ENCODE measurements at regions not wholly inside any gene's neighbourhood (a gene's known extent, or its start where the extent isn't known, plus 50 kb on each side); places are given as distances from the start of the nearest gene placed in this dataset.

- ATAC-seq (no peak), FAIRE-seq (no peak), DNase-seq (ENCODE audit: low read depth, low spot score) (no peak)
- H3K4me2 ChIP-seq (ENCODE audit: control insufficient read depth, insufficient read depth), result no peak overlapping the region
- no peak overlapping the region for H3K9ac ChIP-seq (ENCODE audit: control insufficient read depth, insufficient read depth, low read length)
- CTCF ChIA-PET, result no interaction called here
- POLR2A ChIA-PET, result no interaction called here
- BruUV-seq (replicated peaks), result no TSS peak
- 0% methylated on average over 4 of the region's 4 CpGs for WGBS (ENCODE audit: insufficient coverage, insufficient replicate concordance, low lambda C conversion rate, missing lambda C conversion rate)
- H3K79me2 ChIP-seq (ENCODE audit: control insufficient read depth, insufficient read depth, low read length), result no peaks in the 10 kb centered on the region
- H3K4me3 ChIP-seq, result no peak overlapping the region
- no peak overlapping the region for H3K27ac ChIP-seq (ENCODE audit: control insufficient read depth, insufficient read depth)
- H3K9me3 ChIP-seq (replicated peaks; ENCODE audit: control insufficient read depth, insufficient read depth, low read length), result no peaks in the 10 kb centered on the region
- TF ChIP-seq ZBTB40 (IDR thresholded peaks at IDR 0.05; ENCODE audit: borderline replicate concordance), result no peak
- no peaks in the 10 kb centered on the region for H4K20me1 ChIP-seq (ENCODE audit: control insufficient read depth, insufficient read depth)
- RAD21 ChIA-PET (ENCODE audit: unreplicated experiment), result no interaction called here
- no peaks in the 10 kb centered on the region for H3K27me3 ChIP-seq (replicated peaks in 1 of 2; ENCODE audit: control insufficient read depth in 2 of 2, insufficient read depth in 2 of 2, low read length in 1 of 2)
- in situ Hi-C loops (cut with MboI) (no loop called here), intact Hi-C loops (cut with micrococcal nuclease; ENCODE audit: unreplicated experiment) (no loop called here)
- no peak overlapping the region for H2AFZ ChIP-seq (ENCODE audit: control insufficient read depth, low read depth, low read length)
- no peaks in the 10 kb centered on the region for H3K4me1 ChIP-seq (ENCODE audit: control insufficient read depth, insufficient read depth, low read length)
- no peaks in the 10 kb centered on the region for H3K36me3 ChIP-seq (ENCODE audit: control insufficient read depth in 2 of 2, insufficient read depth in 2 of 2, low read length in 1 of 2)
- SMC1A ChIA-PET (ENCODE audit: uncharacterized antibody, unreplicated experiment), result no interaction called here
Measured at GRCh38 chr4:180745019-180745418, 1498.2 kb upstream of the TENM3 start.

- H4K20me1 ChIP-seq (ENCODE audit: control insufficient read depth, insufficient read depth), result no peaks in the 10 kb centered on the region
- TF ChIP-seq RAD21 (IDR thresholded peaks at IDR 0.05; ENCODE audit: insufficient read depth, low read depth, low read length) (no peak), SIX5 (IDR thresholded peaks at IDR 0.05; ENCODE audit: low read depth, low read length, severe bottlenecking) (no peak), CUX1 (IDR thresholded peaks at IDR 0.05; ENCODE audit: insufficient replicate concordance, low read depth, low read length) (no peak), CBX5 (IDR thresholded peaks at IDR 0.05; ENCODE audit: low read depth) (no peak)
- SMC1A ChIA-PET (ENCODE audit: uncharacterized antibody, unreplicated experiment), result no interaction called here
- WGBS (ENCODE audit: insufficient coverage, insufficient replicate concordance, low lambda C conversion rate, missing lambda C conversion rate), result 25% methylated on average over 2 of the region's 2 CpGs
- CTCF ChIA-PET, result no interaction called here
- in situ Hi-C loops (cut with MboI) (no loop called here), intact Hi-C loops (cut with micrococcal nuclease; ENCODE audit: unreplicated experiment) (no loop called here)
- H3K36me3 ChIP-seq (ENCODE audit: control insufficient read depth in 2 of 2, insufficient read depth in 2 of 2, low read length in 1 of 2), result no peaks in the 10 kb centered on the region
- RAD21 ChIA-PET (ENCODE audit: unreplicated experiment), result no interaction called here
- DNase-seq (ENCODE audit: low read depth, low spot score) (no peak), ATAC-seq (no peak), FAIRE-seq (no peak)
- H3K4me2 ChIP-seq (ENCODE audit: control insufficient read depth, insufficient read depth), result no peak overlapping the region
- H3K9me3 ChIP-seq (replicated peaks; ENCODE audit: control insufficient read depth, insufficient read depth, low read length), result no peaks in the 10 kb centered on the region
- H2AFZ ChIP-seq (ENCODE audit: control insufficient read depth, low read depth, low read length), result no peak overlapping the region
- POLR2A ChIA-PET, result no interaction called here
- H3K4me3 ChIP-seq, result no peak overlapping the region
- no peaks in the 10 kb centered on the region for H3K79me2 ChIP-seq (ENCODE audit: control insufficient read depth, insufficient read depth, low read length)
- no peaks in the 10 kb centered on the region for H3K27me3 ChIP-seq (replicated peaks in 1 of 2; ENCODE audit: control insufficient read depth in 2 of 2, insufficient read depth in 2 of 2, low read length in 1 of 2)
- H3K27ac ChIP-seq (ENCODE audit: control insufficient read depth, insufficient read depth), result no peak overlapping the region
- H3K9ac ChIP-seq (ENCODE audit: control insufficient read depth, insufficient read depth, low read length), result no peak overlapping the region
- H3K4me1 ChIP-seq (ENCODE audit: control insufficient read depth, insufficient read depth, low read length), result no peaks in the 10 kb centered on the region
- no TSS peak for BruUV-seq (replicated peaks)
Measured at GRCh38 chr4:180751009-180751408, 1492.2 kb upstream of the TENM3 start.

Data from GM12878 (cell line).